Effector memory CD4-positive, alpha-beta T cell (primary cell): ENCODE measurements at regions not wholly inside any gene's neighbourhood (a gene's known extent, or its start where the extent isn't known, plus 50 kb on each side); places are given as distances from the start of the nearest gene placed in this dataset.

Experiments
- DNase-seq, 3 donors: peaks; one replicate each; pipeline ENCODE4 v3.0.0-alpha.2; 2020
- H3K27ac ChIP-seq: 2 replicates; pipeline ENCODE4 v1.7.0; 2013; ENCODE audit warnings: mild to moderate bottlenecking, low read length, moderate library complexity; ENCODE audit not compliant: insufficient read depth, poor library complexity, severe bottlenecking
- H3K27me3 ChIP-seq: replicated peaks from 2 replicates; pipeline ENCODE4 v1.7.0; 2013; ENCODE audit warnings: mild to moderate bottlenecking, low read length; ENCODE audit not compliant: insufficient read depth, control insufficient read depth, poor library complexity, severe bottlenecking
- H3K36me3 ChIP-seq: 2 replicates; pipeline ENCODE4 v1.7.0; 2013; ENCODE audit warnings: mild to moderate bottlenecking, low read length, moderate library complexity; ENCODE audit not compliant: control insufficient read depth, insufficient read depth
- H3K4me1 ChIP-seq: 2 replicates; pipeline ENCODE4 v1.7.0; 2013; ENCODE audit warnings: low read length, mild to moderate bottlenecking; ENCODE audit not compliant: control insufficient read depth, insufficient read depth, poor library complexity, severe bottlenecking
- H3K4me3 ChIP-seq: 2 replicates; pipeline ENCODE4 v1.7.0; 2013; ENCODE audit warnings: low read length, low read depth, mild to moderate bottlenecking; ENCODE audit not compliant: insufficient read depth, poor library complexity, severe bottlenecking
- H3K9me3 ChIP-seq: 2 replicates; pipeline ENCODE4 v1.7.0; 2013; ENCODE audit warnings: mild to moderate bottlenecking, low read length, moderate library complexity; ENCODE audit not compliant: control insufficient read depth

DNA sequence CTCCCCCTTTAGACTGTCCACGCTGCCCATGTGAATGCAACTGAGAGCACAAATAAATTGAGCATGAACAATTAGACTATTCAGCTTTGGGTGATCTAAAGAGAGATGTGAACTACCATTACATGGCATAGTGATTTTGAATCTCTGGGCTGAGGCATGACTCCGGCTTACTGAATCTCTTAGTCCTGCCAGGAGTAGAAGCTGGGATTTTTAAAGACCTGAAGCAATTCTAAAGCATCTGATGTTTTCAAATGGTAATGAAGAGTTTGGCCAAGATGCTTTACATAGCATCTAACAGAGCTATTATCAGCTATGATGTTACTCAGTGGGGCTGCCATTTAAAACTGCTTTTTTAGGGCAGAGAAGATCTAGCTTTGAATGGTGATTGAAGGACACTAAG lies 1059.1 kb downstream of the SORCS3 start:
- Histone ChIP-seq H3K4me3 (no peak overlapping the region), H3K4me1 (no peaks in the 10 kb centered on the region), H3K27ac (no peak overlapping the region), H3K9me3 (no peaks in the 10 kb centered on the region), H3K36me3 (no peaks in the 10 kb centered on the region), H3K27me3 (no peaks in the 10 kb centered on the region)
- DNase-seq: no peak

DNA sequence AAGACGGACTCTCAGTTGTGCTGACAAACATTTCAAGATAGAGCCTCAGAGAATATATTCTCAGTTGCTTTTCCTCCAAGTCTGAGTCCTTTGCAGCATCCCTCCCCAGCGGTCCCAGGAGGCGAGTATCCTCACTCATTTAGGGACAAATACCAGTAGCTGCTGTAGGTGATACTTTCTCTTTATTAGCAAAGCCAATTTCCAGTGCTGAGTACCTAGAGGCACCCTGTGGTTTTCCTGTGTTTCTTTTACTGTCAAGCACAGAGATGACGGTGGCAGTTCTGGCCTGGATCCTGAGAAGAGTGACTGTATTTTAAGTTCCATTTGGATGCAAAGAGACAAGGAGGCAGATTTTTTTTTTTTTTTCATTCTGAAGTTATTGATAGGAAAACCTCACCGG lies 1058.4 kb downstream of the SORCS3 start:
- no peak for DNase-seq
- no peaks in the 10 kb centered on the region for H3K9me3 ChIP-seq
- H3K27ac ChIP-seq: no peak overlapping the region
- no peaks in the 10 kb centered on the region for H3K4me1 ChIP-seq
- no peaks in the 10 kb centered on the region for H3K36me3 ChIP-seq
- H3K27me3 ChIP-seq: no peaks in the 10 kb centered on the region
- no peak overlapping the region for H3K4me3 ChIP-seq

DNA sequence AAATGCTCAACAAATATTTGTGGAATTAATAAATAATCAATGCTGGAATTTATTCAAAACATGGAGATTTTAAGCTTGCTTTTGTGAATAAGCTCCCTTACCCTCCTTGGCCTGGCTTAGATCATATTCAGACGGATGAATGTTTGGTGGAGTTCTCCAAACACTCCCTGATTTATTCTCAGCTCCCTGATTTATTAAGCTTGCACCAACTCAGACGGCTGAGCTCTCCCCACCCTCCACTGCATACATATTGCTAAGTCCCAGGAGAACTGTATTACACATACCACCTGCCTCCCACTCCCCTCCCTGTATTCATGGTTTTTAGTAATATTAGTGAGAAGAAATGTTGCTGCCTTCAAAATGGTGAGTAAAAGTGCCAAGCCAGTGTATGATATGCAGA lies 1057.5 kb downstream of the SORCS3 start:
- H3K4me1 ChIP-seq: no peaks in the 10 kb centered on the region
- no peaks in the 10 kb centered on the region for H3K36me3 ChIP-seq
- no peaks in the 10 kb centered on the region for H3K9me3 ChIP-seq
- DNase-seq: no peak
- H3K4me3 ChIP-seq: no peak overlapping the region
- H3K27me3 ChIP-seq: no peaks in the 10 kb centered on the region
- no peak overlapping the region for H3K27ac ChIP-seq

DNA sequence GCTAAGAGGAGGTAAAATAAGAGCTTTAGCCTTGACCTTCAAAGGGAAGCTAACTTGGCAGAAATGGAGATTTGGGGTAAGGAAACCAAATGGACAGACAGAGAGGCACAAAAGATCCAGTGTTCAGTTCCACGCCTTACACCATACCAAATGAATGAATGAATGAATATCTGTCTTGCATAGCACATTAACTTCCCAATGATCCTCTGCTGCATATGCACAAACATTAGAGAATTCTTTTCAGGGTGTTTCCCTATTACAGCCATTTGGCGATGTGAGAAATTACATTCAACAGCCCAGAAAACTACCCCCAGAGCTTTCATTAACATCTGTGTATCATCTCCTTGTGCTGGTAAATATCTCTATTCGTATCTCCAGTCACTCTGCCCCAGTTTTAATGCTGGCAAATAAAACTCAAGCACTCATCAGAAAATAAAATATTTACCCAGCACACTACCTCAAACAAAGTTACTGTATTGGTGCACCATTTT lies 1056.2 kb downstream of the SORCS3 start:
- Histone ChIP-seq H3K4me1 (no peaks in the 10 kb centered on the region), H3K27ac (no peak overlapping the region), H3K4me3 (no peak overlapping the region), H3K9me3 (no peaks in the 10 kb centered on the region), H3K27me3 (no peaks in the 10 kb centered on the region), H3K36me3 (no peaks in the 10 kb centered on the region)
- DNase-seq: no peak

DNA sequence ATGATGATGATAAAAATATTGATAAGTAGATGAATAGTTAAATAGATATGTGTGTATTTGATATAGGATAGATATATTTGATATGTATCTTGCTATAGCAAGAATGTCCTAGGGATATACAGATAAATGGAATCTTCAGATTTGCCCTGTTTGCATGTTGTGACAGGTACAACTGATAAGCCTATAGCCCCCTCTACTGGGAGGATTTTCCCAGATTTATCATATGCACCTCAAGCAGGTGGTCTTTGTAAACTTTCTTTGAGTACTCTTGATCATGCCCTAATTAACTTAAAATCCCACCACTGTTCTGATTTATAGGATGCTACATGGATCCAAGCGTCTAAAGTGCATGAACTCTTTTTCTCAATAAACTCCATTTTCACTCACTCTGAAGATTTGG lies 1050.7 kb downstream of the SORCS3 start:
- DNase-seq: no peak
- no peaks in the 10 kb centered on the region for H3K4me1 ChIP-seq

DNA sequence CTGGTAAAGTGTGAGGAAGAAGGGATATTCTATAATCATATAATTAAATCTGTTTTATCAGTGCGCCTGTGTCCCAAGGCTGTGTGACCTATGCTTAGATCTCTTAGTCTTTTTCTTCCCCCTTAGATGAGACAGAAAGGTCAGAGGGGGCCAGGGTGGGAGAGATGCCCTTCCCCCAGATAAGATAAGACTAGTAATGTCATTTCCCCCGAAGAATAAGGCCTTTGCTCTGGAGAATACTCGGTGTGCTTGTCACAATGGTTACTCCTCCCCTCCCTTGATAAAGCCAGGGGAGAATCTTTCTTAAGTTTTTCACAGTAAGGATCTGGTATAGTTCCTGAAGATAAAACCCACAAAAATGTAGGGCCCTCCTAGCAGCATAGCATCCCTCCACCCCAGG lies 1041.8 kb downstream of the SORCS3 start:
- no peak for DNase-seq
- H3K36me3 ChIP-seq: no peaks in the 10 kb centered on the region

More for the DNA sequence above, 1050.7 kb downstream of the SORCS3 start:
- H3K9me3 ChIP-seq: no peaks in the 10 kb centered on the region
- H3K4me3 ChIP-seq: no peak overlapping the region
- H3K27me3 ChIP-seq: no peaks in the 10 kb centered on the region
- H3K36me3 ChIP-seq: no peaks in the 10 kb centered on the region
- H3K27ac ChIP-seq: no peak overlapping the region

DNA sequence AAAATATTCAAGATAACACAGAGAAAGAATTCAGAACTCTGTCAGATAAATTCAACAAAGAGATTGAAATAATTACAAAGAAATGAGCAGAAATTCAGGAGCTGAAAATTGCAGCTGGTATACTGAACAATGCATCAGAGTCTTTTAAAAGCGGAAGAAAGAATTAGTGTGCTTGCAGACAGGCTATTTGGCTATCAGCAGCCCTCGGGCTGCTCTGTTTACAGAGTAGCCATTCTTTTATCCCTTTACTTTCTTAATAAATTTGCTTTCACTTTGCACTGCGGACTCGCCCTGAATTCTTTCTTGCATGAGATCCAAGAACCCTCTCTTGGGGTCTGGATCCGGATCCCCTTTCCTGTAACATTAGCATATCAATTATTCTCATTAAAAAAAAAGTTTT lies 1040.0 kb downstream of the SORCS3 start:
- Histone ChIP-seq H3K27ac (no peak overlapping the region), H3K9me3 (no peaks in the 10 kb centered on the region), H3K27me3 (no peaks in the 10 kb centered on the region), H3K36me3 (no peaks in the 10 kb centered on the region), H3K4me3 (no peak overlapping the region), H3K4me1 (no peaks in the 10 kb centered on the region)
- DNase-seq: no peak

More for the DNA sequence above, 1041.8 kb downstream of the SORCS3 start:
- no peak overlapping the region for H3K4me3 ChIP-seq
- no peak overlapping the region for H3K27ac ChIP-seq
- H3K4me1 ChIP-seq: no peaks in the 10 kb centered on the region
- no peaks in the 10 kb centered on the region for H3K9me3 ChIP-seq
- H3K27me3 ChIP-seq: no peaks in the 10 kb centered on the region

DNA sequence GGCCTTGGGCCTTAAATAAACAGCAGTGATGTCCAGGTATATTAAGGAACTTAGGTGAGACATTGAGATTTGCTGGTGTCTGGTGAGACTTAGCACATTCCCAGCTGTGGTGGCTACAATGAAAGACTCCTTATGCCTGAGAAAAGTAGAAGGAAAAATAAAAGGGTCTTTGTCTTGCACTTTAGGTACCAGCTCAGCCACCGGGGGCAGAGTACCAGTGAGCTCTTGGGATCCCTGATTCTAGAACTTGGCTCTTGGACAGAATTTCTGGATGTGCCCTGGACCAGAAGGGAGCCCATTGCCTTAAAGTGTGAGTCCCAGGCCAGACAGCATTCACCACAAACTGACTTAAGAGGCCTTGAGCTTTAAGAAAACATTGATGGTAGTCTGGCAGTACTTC lies 1038.7 kb downstream of the SORCS3 start:
- no peak for DNase-seq
- Histone ChIP-seq H3K9me3 (no peaks in the 10 kb centered on the region), H3K4me3 (no peak overlapping the region), H3K27ac (no peak overlapping the region), H3K36me3 (no peaks in the 10 kb centered on the region), H3K4me1 (no peaks in the 10 kb centered on the region), H3K27me3 (no peaks in the 10 kb centered on the region)

DNA sequence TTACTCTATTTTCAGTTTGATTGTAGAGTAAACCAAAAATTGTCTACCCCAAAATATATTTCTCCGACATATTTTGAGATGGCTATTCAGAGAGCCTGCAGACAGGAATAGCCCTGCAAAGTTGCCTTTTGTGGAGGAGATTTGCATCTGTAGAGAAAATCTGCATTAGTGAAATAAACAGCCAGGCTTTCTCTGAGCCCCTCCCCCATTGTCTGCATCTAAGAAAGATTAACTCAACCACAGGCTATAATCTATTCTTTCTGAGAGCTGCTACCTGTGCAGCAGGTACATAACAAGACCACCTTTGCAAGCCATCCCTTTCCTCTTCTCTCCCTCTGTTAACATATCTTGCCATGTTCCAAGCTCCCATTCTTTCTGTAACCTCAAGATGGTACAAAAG lies 1034.2 kb downstream of the SORCS3 start:
- Histone ChIP-seq H3K4me3 (no peak overlapping the region), H3K27me3 (no peaks in the 10 kb centered on the region), H3K4me1 (no peaks in the 10 kb centered on the region)

DNA sequence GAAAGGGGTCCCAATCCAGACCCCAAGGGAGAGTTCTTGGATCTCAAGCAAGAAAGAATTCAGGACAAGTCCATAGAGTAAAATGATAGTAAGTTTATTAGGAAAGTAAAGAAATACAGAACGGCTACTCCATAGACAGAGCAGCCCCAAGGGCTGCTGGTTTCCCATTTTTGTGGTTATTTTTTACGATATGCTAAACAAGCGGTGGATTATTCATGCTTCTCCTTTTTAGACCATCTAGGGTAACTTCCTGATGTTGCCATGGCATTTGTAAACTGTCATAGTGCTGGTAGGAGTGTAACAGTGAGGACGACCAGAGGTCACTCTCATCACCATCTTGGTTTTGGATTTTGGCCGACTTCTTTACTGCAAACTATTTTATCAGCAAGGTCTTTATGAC lies 1033.4 kb downstream of the SORCS3 start:
- H3K4me1 ChIP-seq: no peaks in the 10 kb centered on the region
- no peaks in the 10 kb centered on the region for H3K27me3 ChIP-seq
- H3K9me3 ChIP-seq: no peaks in the 10 kb centered on the region
- H3K4me3 ChIP-seq: no peak overlapping the region
- no peak for DNase-seq
- no peaks in the 10 kb centered on the region for H3K36me3 ChIP-seq
- H3K27ac ChIP-seq: no peak overlapping the region

More for the DNA sequence above, 1034.2 kb downstream of the SORCS3 start:
- no peaks in the 10 kb centered on the region for H3K36me3 ChIP-seq
- DNase-seq: no peak
- no peaks in the 10 kb centered on the region for H3K9me3 ChIP-seq
- no peak overlapping the region for H3K27ac ChIP-seq

DNA sequence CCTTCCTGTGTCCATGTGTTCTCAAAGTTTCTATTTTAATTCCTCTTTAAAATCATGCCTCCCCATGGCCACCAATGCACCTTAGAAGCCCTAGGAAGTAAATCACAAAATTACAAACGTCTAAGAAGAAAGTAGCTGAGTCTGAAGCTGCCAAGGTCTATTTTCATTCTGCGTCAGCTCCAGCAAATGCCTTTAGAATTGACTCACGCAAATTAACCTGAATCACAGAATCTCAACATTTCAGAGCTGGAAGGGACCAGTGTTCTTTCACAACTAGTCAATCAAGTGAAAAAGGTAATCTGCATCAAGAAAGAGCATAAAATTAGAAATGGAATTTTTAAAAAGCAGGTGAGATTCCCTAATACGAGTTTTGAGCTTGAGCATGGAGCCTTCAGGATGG lies 1017.6 kb downstream of the SORCS3 start:
- Histone ChIP-seq H3K27ac (no peak overlapping the region), H3K9me3 (no peaks in the 10 kb centered on the region), H3K4me3 (no peak overlapping the region), H3K27me3 (no peaks in the 10 kb centered on the region), H3K36me3 (no peaks in the 10 kb centered on the region), H3K4me1 (no peaks in the 10 kb centered on the region)
- DNase-seq: no peak
